GM18505 (cell line): ENCODE measurements at regions not wholly inside any gene's neighbourhood (a gene's known extent, or its start where the extent isn't known, plus 50 kb on each side); places are given as distances from the start of the nearest gene placed in this dataset.
"Not testable (repeated sequence)": the region's sequence is repeated elsewhere in the genome, so short reads cannot be mapped to it uniquely, and the experiment has no call there.

ENCODE experiments used
- ATAC-seq: cut with Tn5 transposase; IDR thresholded peaks from one replicate; pipeline ENCODE4 v1.9.1; 2021; ENCODE audit not compliant: unreplicated experiment
- POLR2A ChIP-seq: IDR thresholded peaks from 4 replicates; pipeline ENCODE4 v1.6.1; 2011; ENCODE audit warnings: borderline replicate concordance; ENCODE audit not compliant: insufficient read depth, insufficient read length; ENCODE audit errors: extremely low read depth

GRCh38 chr3:107925851-107926250 is 165.0 kb downstream of the CD47 start:
- ATAC-seq = no peak
- TF ChIP-seq POLR2A = no peak

- no peak for TF ChIP-seq POLR2A
- ATAC-seq = no peak
These were observed 169.8 kb downstream of the CD47 start for GRCh38 chr3:107921038-107921437.

DNA sequence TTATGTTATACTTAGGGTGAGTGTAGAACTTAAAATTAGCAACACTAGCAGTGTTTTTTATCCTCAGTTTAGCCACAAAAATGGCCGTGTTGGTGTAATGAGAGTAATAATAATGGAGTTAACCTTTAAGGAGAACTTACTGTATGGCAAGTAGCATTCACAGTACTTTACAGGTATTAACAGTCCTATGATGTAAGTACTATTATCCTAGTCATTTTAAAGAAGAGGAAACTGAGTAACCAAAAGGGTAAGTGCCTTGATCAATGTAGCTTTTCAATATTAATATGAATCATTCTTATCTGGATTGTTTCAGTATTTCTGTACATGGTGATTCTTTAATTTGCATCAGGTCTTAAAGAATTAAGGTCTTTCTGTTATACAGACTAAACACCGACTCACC is 170.3 kb downstream of the CD47 start:
- TF ChIP-seq POLR2A = no peak
- ATAC-seq = no peak

- no peak for ATAC-seq
- no peak for TF ChIP-seq POLR2A
These were observed 171.6 kb downstream of the CD47 start for GRCh38 chr3:107919239-107919638.

DNA sequence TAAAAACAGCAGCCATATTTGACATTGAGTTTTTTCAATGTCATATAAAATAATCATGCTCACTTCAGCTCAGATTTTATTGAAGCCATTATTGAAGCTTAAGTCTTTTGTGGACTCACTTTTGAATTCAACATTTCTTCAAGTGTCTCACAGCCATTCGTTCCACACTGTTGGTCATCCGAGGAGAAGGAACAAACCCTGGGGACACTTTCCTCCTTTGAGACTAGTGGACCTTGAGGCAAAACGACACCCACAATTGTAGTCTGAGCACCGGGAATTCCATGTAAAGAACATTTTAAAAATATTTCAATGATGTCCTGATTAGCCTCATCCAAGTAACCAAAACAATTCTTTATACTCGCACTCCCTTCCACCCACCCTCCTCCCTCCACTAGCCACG is 174.7 kb downstream of the CD47 start:
- TF ChIP-seq POLR2A = no peak
- no peak for ATAC-seq

DNA sequence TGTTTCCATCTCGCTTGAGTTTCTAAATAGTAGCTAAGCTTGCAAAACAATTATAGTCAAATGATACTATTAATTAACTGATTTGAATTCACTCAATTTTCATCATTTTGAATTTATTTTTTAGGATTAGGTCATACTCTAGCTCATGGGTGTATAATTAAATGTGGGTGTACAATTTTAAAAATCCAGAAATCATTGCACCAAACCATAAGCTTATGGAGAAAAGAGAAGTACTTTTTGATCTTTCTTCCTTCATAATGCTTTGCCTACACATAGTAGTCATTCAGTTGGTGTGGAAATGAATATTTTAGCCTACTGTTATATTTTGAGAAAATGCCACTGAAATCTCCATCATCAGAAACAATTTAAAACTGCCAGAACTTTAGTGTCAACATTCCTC is 175.1 kb downstream of the CD47 start:
- TF ChIP-seq POLR2A = no peak
- ATAC-seq = no peak

DNA sequence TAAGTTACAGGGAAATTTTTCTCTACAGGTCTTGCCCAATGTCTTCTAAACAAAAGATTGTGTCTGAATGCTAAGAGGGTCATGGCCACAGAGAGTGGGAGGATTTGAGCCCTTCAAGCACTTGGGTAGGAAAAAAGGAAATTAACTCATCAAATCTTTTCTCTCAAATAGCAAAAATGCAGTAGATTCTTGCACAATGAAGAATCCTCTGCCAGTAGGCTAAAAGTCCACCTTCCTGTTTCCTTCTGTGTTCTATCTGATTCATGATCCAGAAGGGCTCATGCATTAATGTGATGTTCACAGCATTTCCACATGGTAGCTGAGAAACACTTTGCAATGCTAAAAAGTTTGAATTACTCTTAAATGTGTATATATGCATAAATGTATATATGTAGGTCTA is 177.1 kb downstream of the CD47 start:
- ATAC-seq = no peak

DNA sequence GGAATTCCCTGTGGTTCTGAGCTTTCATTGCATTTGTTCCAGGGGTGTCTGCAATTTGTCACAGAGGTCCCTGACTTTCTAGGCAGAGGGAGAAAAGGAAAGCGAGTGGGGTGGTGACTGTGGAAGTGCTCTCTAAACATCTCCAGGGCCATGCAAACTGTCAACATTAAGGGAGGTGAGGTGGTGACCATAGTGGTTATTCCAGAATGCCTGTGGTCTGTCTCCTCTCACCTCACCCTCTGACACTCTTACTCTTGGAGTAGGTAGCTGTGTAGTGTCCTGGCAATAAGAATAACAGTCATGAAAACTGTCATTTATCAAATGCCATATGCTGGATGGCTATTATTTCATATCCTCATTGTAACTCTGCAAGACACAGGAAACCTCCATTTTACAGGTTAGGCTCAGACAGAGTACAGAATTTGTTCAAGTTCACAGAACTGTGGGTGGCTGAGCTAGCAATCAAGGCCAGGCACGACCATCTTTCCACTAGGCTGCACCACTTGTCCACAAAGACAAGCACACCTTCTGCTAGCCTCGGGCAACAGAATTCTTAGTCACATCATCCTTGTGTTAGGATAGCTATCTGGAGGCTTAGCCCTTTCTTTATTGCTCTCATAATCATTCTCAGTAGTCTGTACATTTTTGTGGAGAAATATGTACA is 179.4 kb downstream of the CD47 start:
- no peak for ATAC-seq
- no peak for TF ChIP-seq POLR2A

More for the DNA sequence above, 177.1 kb downstream of the CD47 start:
- no peak for TF ChIP-seq POLR2A

- ATAC-seq = peak; percentile 96
- TF ChIP-seq POLR2A = no peak
These were observed 180.0 kb downstream of the CD47 start for GRCh38 chr3:107910713-107911259.

GRCh38 chr3:107909583-107909982 is 181.2 kb downstream of the CD47 start:
- not testable (repeated sequence) for ATAC-seq

DNA sequence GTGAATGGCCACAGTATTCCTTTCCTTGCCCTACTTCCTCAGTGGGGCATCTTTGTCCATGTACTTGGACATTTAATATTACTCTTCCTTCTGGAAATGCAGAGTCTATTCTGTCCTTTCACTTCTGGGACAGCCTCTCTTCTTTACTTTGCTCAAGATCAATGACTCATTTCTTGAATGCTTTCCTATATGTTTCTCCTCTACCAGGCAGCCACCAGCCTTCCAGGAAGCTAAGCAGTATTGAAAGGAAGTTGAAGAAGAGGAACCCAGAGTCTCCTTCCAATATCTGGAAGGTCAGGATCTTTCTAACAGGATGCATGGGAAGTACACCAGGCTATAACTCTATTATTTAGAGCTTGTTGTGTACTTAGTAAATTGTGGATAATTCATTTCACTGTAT is 182.8 kb downstream of the CD47 start:
- ATAC-seq = no peak
- no peak for TF ChIP-seq POLR2A

DNA sequence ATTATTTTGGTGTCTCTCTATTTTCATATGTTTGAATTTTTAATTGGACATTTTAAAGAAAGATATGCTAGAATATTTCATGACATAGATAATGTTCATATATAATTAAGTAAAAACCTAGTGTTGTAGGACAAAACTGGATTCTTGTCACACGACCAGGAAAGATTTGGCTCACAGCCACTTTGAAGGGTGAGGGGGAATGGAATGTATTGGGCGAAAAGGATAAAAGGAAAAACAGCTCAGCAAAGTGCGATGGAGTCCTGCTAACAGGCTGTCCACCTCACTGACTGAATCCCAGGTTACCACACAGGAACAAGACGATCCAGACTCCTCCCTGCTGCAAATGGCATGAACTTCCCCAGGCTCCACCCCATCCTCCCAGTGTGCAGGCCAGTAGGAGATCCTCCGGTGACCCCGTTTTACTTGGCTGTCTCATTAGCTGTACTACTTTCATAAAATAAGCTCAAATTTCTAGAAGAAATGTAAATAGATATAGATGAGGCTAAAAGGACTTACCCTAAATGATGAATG is 186.2 kb downstream of the CD47 start:
- no peak for ATAC-seq
- TF ChIP-seq POLR2A = no peak

- TF ChIP-seq POLR2A = no peak
- ATAC-seq = no peak
These were observed 190.7 kb downstream of the CD47 start for GRCh38 chr3:107899990-107900651.

- ATAC-seq = no peak
These were observed 193.3 kb downstream of the CD47 start for GRCh38 chr3:107897471-107898061.

GRCh38 chr3:107894998-107895397 is 195.8 kb downstream of the CD47 start:
- no peak for ATAC-seq
- TF ChIP-seq POLR2A = no peak

More at GRCh38 chr3:107897471-107898061, 193.3 kb downstream of the CD47 start:
- no peak for TF ChIP-seq POLR2A
